ENCODE measurements at regions not wholly inside any gene's neighbourhood (a gene's known extent, or its start where the extent isn't known, plus 50 kb on each side); places are given as distances from the start of the nearest gene placed in this dataset.

DNA sequence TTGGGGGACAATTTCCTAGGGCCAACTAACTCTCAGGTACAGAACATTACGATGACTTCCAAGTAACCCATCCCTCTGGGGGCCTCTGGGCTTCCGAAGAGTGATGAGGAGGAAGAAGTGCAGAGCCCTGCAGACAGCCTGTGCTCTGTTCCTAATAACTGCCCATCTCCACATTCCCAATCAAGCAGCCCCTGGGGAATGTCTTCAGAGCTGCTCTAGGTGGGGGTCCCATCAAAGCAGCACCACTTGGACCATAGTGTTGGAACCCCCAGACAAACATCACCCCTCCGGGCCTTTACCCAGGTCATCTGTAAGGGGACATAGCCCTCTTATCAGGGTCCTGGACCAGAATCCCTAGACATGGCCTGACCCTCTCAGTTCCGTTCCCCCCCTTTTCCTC is 357.3 kb downstream of the NPHP4 start:
- WGBS, 2 donors, result 57 to 72% methylated on average over 4 of the region's 4 CpGs
- H3K4me3 ChIP-seq, result no peak overlapping the region

GRCh38 chr1:5632814-5633213 is 359.4 kb downstream of the NPHP4 start:
- intact Hi-C loops (cut with DNase I), result no loop called here

More for the DNA sequence above, 357.3 kb downstream of the NPHP4 start:
- TF ChIP-seq POLR2A (IDR thresholded peaks at IDR 0.05), result no peak
- TF ChIP-seq, protein P1, sequence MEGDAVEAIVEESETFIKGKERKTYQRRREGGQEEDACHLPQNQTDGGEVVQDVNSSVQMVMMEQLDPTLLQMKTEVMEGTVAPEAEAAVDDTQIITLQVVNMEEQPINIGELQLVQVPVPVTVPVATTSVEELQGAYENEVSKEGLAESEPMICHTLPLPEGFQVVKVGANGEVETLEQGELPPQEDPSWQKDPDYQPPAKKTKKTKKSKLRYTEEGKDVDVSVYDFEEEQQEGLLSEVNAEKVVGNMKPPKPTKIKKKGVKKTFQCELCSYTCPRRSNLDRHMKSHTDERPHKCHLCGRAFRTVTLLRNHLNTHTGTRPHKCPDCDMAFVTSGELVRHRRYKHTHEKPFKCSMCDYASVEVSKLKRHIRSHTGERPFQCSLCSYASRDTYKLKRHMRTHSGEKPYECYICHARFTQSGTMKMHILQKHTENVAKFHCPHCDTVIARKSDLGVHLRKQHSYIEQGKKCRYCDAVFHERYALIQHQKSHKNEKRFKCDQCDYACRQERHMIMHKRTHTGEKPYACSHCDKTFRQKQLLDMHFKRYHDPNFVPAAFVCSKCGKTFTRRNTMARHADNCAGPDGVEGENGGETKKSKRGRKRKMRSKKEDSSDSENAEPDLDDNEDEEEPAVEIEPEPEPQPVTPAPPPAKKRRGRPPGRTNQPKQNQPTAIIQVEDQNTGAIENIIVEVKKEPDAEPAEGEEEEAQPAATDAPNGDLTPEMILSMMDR (IDR thresholded peaks at IDR 0.05), result no peak
- intact Hi-C loops (cut with DNase I), result no loop called here
- DNase-seq (no peak), ATAC-seq (no peak)
- no peak overlapping the region for H3K27ac ChIP-seq
- H3K4me1 ChIP-seq, result no peaks in the 10 kb centered on the region
- H3K36me3 ChIP-seq (replicated peaks in 1 of 2; ENCODE audit: insufficient read depth in 1 of 2, low read depth in 2 of 2), result no peaks in the 10 kb centered on the region
- H3K27me3 ChIP-seq, result no peaks in the 10 kb centered on the region
- H3K9me3 ChIP-seq, result no peaks in the 10 kb centered on the region

GRCh38 chr1:5632224-5632623 is 360.0 kb downstream of the NPHP4 start:
- Histone ChIP-seq H3K4me1 (no peaks in the 10 kb centered on the region), H3K36me3 (replicated peaks in 1 of 2; ENCODE audit: insufficient read depth in 1 of 2, low read depth in 2 of 2) (no peaks in the 10 kb centered on the region), H3K27me3 (no peaks in the 10 kb centered on the region), H3K27ac (no peak overlapping the region), H3K9me3 (no peaks in the 10 kb centered on the region), H3K4me3 (no peak overlapping the region)
- TF ChIP-seq, protein P1 (IDR thresholded peaks at IDR 0.05), result no peak
- no peak for TF ChIP-seq POLR2A (IDR thresholded peaks at IDR 0.05)
- intact Hi-C loops (cut with DNase I), result no loop called here
- DNase-seq, result no peak
- ATAC-seq, result no peak
- 49 to 72% methylated on average over 3 to 4 of the region's 4 CpGs for WGBS, 2 donors

More at GRCh38 chr1:5632814-5633213, 359.4 kb downstream of the NPHP4 start:
- H3K4me3 ChIP-seq, result no peak overlapping the region
- no peaks in the 10 kb centered on the region for H3K9me3 ChIP-seq
- no peaks in the 10 kb centered on the region for H3K36me3 ChIP-seq (replicated peaks in 1 of 2; ENCODE audit: insufficient read depth in 1 of 2, low read depth in 2 of 2)
- no peak overlapping the region for H3K27ac ChIP-seq
- TF ChIP-seq, protein P1 (IDR thresholded peaks at IDR 0.05), result no peak
- no peak for TF ChIP-seq POLR2A (IDR thresholded peaks at IDR 0.05)
- DNase-seq (no peak), ATAC-seq (no peak)
- H3K27me3 ChIP-seq, result no peaks in the 10 kb centered on the region
- H3K4me1 ChIP-seq, result no peaks in the 10 kb centered on the region
- 66 to 68% methylated on average over 10 of the region's 10 CpGs for WGBS, 2 donors

DNA sequence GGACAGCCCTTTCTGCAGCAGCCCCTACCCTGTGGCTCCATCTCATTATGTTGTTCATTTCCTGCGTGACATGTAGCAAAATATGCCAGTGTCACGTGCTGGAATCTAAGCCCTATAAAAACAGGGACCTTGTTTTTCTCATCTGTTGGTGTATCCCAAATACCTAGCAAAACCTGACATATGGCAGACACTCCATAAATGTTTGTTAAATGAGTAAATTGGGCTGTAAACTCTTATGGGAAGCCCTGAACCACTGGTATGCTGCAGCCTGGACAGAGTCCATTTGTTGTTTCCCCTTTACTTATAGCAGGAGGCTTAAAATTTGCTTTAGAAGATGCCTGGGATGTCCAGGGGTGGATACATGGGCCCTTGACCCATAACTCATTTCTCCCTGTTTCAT is 363.8 kb downstream of the NPHP4 start:
- TF ChIP-seq POLR2A (IDR thresholded peaks at IDR 0.05), result no peak
- TF ChIP-seq, protein P1 (IDR thresholded peaks at IDR 0.05), result no peak
- no peak overlapping the region for H3K27ac ChIP-seq
- H3K27me3 ChIP-seq, result no peaks in the 10 kb centered on the region
- no peak overlapping the region for H3K4me3 ChIP-seq
- no peaks in the 10 kb centered on the region for H3K4me1 ChIP-seq
- intact Hi-C loops (cut with DNase I), result no loop called here
- no peaks in the 10 kb centered on the region for H3K9me3 ChIP-seq
- no peak for DNase-seq
- ATAC-seq, result no peak
- WGBS, 2 donors, result 51 to 75% methylated on average over 2 of the region's 2 CpGs
- no peaks in the 10 kb centered on the region for H3K36me3 ChIP-seq (replicated peaks in 1 of 2; ENCODE audit: insufficient read depth in 1 of 2, low read depth in 2 of 2)

DNA sequence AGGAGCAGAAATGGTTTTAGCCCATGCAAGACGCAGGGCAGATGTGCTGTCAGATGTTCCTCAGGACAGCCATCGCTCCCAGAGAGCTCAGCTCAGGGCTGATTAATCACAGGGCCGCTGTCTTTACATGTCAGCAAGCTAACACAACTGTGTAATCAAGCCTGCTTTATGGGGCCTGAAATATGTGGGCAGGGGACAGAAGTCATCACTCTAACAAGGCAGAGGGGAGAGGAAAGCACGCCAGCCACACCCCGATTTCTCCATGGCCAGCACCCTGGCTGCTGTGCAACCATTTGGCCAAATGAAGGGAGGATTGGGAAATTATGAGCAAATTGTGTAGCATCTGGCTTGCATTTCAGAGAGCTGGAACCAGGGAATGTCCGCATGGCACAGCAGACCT is 368.8 kb downstream of the NPHP4 start:
- Histone ChIP-seq H3K27ac (no peak overlapping the region), H3K4me3 (no peak overlapping the region), H3K36me3 (replicated peaks in 1 of 2; ENCODE audit: insufficient read depth in 1 of 2, low read depth in 2 of 2) (no peaks in the 10 kb centered on the region), H3K4me1 (no peaks in the 10 kb centered on the region), H3K9me3 (no peaks in the 10 kb centered on the region), H3K27me3 (no peaks in the 10 kb centered on the region)
- 59 to 69% methylated on average over 6 of the region's 6 CpGs for WGBS, 2 donors
- no peak for DNase-seq
- intact Hi-C loops (cut with DNase I), result no loop called here
- no peak for ATAC-seq
- TF ChIP-seq POLR2A (IDR thresholded peaks at IDR 0.05), result no peak

All from body of pancreas (tissue), 4 donors.